GM12878 (cell line): ENCODE measurements at regions not wholly inside any gene's neighbourhood (a gene's known extent, or its start where the extent isn't known, plus 50 kb on each side); places are given as distances from the start of the nearest gene placed in this dataset.

ENCODE experiments used
- ATAC-seq: fragments of 200-7000 bp; cut with Tn5 transposase; 3 replicates; pipeline ENCODE4 v1.9.1; 2020; ENCODE audit warnings: mild to moderate bottlenecking, moderate library complexity
- BruUV-seq: library from RNA; stranded (reverse); fragments of 400-500 nt; replicated peaks from 2 replicates; lab custom pipeline; 2021; lab: Mats Ljungman, UMichigan
- CTCF ChIA-PET: fragments of 300-600 bp; sonication (Branson Sonifier 250); formaldehyde crosslinking; extraction: SDS; loops from one replicate; lab custom pipeline; 2021; ENCODE audit warnings: inconsistent platforms; lab: Yijun Ruan, JAX
- POLR2A ChIA-PET: fragments of 350-600 bp; formaldehyde crosslinking; extraction: SDS; loops from one replicate; lab custom pipeline; 2021; ENCODE audit warnings: inconsistent platforms; lab: Charles Lee
- RAD21 ChIA-PET: fragments of 300-600 bp; sonication (Branson Sonifier 250); formaldehyde crosslinking; loops from one replicate; lab custom pipeline; 2023; ENCODE audit warnings: antibody characterized with exemption; ENCODE audit not compliant: unreplicated experiment; lab: Charles Lee
- SMC1A ChIA-PET: fragments of 300-600 bp; sonication (Branson Sonifier 250); formaldehyde crosslinking; loops from one replicate; lab custom pipeline; 2023; ENCODE audit not compliant: unreplicated experiment, uncharacterized antibody; lab: Charles Lee
- DNase-seq: peaks from one replicate; pipeline ENCODE4 v3.0.0-alpha.2; 2011; ENCODE audit warnings: low read depth, low spot score
- FAIRE-seq: peaks from 3 replicates; lab custom pipeline; 2011; peaks lifted over from hg19 to GRCh38; lab: Jason Lieb, UNC
- H2AFZ ChIP-seq: 2 replicates; pipeline ENCODE4 v1.6.0; 2011; ENCODE audit warnings: low read depth, low read length, control low read depth; ENCODE audit not compliant: control insufficient read depth
- H3K27ac ChIP-seq: 2 replicates; pipeline ENCODE4 v1.5.1; 2011; ENCODE audit warnings: control low read depth; ENCODE audit not compliant: control insufficient read depth, insufficient read depth
- H3K27me3 ChIP-seq, 2 experiments: replicated peaks in 1 of 2; 2 replicates each; pipeline versions ENCODE4 v1.6.0 to v1.6.1; 2011; ENCODE audit warnings: low read length in 1 of 2; ENCODE audit not compliant: control insufficient read depth in 2 of 2, insufficient read depth in 2 of 2
- H3K36me3 ChIP-seq, 2 experiments: 2 replicates each; pipeline ENCODE4 v1.5.1; 2011; ENCODE audit warnings: low read length in 1 of 2; ENCODE audit not compliant: control insufficient read depth in 2 of 2, insufficient read depth in 2 of 2
- H3K4me1 ChIP-seq: 2 replicates; pipeline ENCODE4 v1.6.1; 2011; ENCODE audit warnings: mild to moderate bottlenecking, low read length, moderate library complexity, mixed read lengths; ENCODE audit not compliant: control insufficient read depth, insufficient read depth
- H3K4me2 ChIP-seq: 2 replicates; pipeline ENCODE4 v1.6.0; 2011; ENCODE audit warnings: control low read depth; ENCODE audit not compliant: control insufficient read depth, insufficient read depth
- H3K4me3 ChIP-seq: fragments of 200-600 bp; sonication (generic); 2 replicates; pipeline ENCODE4 v1.5.1; 2016
- H3K79me2 ChIP-seq: 2 replicates; pipeline ENCODE4 v1.6.0; 2011; ENCODE audit warnings: low read length; ENCODE audit not compliant: control insufficient read depth, insufficient read depth
- H3K9ac ChIP-seq: 2 replicates; pipeline ENCODE4 v1.8.0; 2011; ENCODE audit warnings: low read length, control low read depth, mixed read lengths; ENCODE audit not compliant: control insufficient read depth, insufficient read depth
- H3K9me3 ChIP-seq: replicated peaks from 3 replicates; pipeline ENCODE4 v1.5.1; 2011; ENCODE audit warnings: mild to moderate bottlenecking, low read length; ENCODE audit not compliant: control insufficient read depth, insufficient read depth
- H4K20me1 ChIP-seq: 2 replicates; pipeline ENCODE4 v1.6.0; 2011; ENCODE audit not compliant: control insufficient read depth, insufficient read depth
- BMI1 ChIP-seq: fragments of 450-650 bp; IDR thresholded peaks from 2 replicates; pipeline ENCODE4 v1.6.1; 2016; ENCODE audit warnings: mild to moderate bottlenecking, moderate library complexity, borderline replicate concordance
- CREM ChIP-seq: IDR thresholded peaks from 2 replicates; pipeline ENCODE4 v1.6.1; 2014; ENCODE audit warnings: antibody characterized with exemption, low read depth
- RAD51 ChIP-seq: fragments of 450-650 bp; IDR thresholded peaks from 2 replicates; pipeline ENCODE4 v1.6.1; 2016; ENCODE audit warnings: moderate library complexity, mild to moderate bottlenecking, inconsistent platforms
- RB1 ChIP-seq: fragments of 450-650 bp; formaldehyde crosslinking; IDR thresholded peaks from 2 replicates; pipeline ENCODE4 v1.6.1; 2017; ENCODE audit warnings: mild to moderate bottlenecking, borderline replicate concordance
- SP1 ChIP-seq: IDR thresholded peaks from one replicate; pipeline ENCODE4 v1.6.1; 2011; ENCODE audit warnings: low read depth, low read length
- SREBF2 ChIP-seq: IDR thresholded peaks from 2 replicates; pipeline ENCODE4 v1.6.1; 2012; ENCODE audit warnings: mild to moderate bottlenecking, low read length
- WGBS: methylation state at CpG from one replicate; pipeline ENCODE4 v1.1.6; 2016; ENCODE audit warnings: low lambda C conversion rate; ENCODE audit not compliant: insufficient replicate concordance, insufficient coverage; ENCODE audit errors: missing lambda C conversion rate; 5-methylcytosine and 5-hydroxymethylcytosine counted together
- in situ Hi-C: fragments of 300-500 bp; cut with MboI; formaldehyde crosslinking; loops from 9 replicates; pipeline ENCODE4 v1.14.3; 2018; ENCODE audit warnings: mixed read lengths
- intact Hi-C: fragments of 100-400 bp; cut with micrococcal nuclease; formaldehyde crosslinking; loops from one replicate; pipeline ENCODE4 v1.14.2; 2022; ENCODE audit not compliant: unreplicated experiment
- TF ChIP-seq, protein P1 (sequence below): fragments of 450-650 bp; IDR thresholded peaks from 2 replicates; pipeline ENCODE4 v1.6.1; 2016; ENCODE audit warnings: mild to moderate bottlenecking
- TF ChIP-seq, protein P2 (sequence below): fragments of 450-650 bp; IDR thresholded peaks from 2 replicates; pipeline ENCODE4 v1.6.1; 2017; ENCODE audit warnings: mild to moderate bottlenecking, moderate library complexity
- TF ChIP-seq, protein P3 (sequence below): fragments of 450-650 bp; IDR thresholded peaks from 2 replicates; pipeline ENCODE4 v1.6.1; 2017; ENCODE audit warnings: antibody characterized with exemption, mild to moderate bottlenecking, moderate library complexity
- TF ChIP-seq, protein P4 (sequence below): IDR thresholded peaks from 2 replicates; pipeline ENCODE4 v1.6.1; 2012; ENCODE audit warnings: low read depth, low read length, improper control_type of control experiment

DNA sequence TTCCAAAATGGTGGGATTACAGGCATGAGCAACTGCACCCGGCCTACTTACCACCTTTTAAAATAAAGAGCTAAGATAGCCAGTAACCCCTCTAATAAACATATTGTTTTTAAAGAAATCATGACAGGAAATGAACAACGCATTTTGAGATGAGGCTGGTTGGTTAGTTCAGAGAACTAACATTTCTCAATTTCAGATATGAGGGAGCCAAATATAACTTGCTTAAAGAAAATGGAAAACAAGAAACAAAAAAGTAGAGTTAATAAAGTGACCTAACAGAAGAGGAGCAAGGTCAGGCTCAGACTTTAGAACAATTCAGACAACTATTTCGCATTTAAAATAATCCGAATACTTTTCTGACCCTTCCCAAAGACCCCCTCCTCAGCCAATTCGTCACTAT, 254.9 kb upstream of the PHF14 start:
- in situ Hi-C loops = no loop called here
- no peak for DNase-seq
- ATAC-seq = no peak
- no peak for TF ChIP-seq SP1
- TF ChIP-seq, protein P1, sequence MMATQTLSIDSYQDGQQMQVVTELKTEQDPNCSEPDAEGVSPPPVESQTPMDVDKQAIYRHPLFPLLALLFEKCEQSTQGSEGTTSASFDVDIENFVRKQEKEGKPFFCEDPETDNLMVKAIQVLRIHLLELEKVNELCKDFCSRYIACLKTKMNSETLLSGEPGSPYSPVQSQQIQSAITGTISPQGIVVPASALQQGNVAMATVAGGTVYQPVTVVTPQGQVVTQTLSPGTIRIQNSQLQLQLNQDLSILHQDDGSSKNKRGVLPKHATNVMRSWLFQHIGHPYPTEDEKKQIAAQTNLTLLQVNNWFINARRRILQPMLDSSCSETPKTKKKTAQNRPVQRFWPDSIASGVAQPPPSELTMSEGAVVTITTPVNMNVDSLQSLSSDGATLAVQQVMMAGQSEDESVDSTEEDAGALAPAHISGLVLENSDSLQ = no peak
- TF ChIP-seq, protein P2, sequence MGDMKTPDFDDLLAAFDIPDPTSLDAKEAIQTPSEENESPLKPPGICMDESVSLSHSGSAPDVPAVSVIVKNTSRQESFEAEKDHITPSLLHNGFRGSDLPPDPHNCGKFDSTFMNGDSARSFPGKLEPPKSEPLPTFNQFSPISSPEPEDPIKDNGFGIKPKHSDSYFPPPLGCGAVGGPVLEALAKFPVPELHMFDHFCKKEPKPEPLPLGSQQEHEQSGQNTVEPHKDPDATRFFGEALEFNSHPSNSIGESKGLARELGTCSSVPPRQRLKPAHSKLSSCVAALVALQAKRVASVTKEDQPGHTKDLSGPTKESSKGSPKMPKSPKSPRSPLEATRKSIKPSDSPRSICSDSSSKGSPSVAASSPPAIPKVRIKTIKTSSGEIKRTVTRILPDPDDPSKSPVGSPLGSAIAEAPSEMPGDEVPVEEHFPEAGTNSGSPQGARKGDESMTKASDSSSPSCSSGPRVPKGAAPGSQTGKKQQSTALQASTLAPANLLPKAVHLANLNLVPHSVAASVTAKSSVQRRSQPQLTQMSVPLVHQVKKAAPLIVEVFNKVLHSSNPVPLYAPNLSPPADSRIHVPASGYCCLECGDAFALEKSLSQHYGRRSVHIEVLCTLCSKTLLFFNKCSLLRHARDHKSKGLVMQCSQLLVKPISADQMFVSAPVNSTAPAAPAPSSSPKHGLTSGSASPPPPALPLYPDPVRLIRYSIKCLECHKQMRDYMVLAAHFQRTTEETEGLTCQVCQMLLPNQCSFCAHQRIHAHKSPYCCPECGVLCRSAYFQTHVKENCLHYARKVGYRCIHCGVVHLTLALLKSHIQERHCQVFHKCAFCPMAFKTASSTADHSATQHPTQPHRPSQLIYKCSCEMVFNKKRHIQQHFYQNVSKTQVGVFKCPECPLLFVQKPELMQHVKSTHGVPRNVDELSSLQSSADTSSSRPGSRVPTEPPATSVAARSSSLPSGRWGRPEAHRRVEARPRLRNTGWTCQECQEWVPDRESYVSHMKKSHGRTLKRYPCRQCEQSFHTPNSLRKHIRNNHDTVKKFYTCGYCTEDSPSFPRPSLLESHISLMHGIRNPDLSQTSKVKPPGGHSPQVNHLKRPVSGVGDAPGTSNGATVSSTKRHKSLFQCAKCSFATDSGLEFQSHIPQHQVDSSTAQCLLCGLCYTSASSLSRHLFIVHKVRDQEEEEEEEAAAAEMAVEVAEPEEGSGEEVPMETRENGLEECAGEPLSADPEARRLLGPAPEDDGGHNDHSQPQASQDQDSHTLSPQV = no peak
- TF ChIP-seq, protein P3, sequence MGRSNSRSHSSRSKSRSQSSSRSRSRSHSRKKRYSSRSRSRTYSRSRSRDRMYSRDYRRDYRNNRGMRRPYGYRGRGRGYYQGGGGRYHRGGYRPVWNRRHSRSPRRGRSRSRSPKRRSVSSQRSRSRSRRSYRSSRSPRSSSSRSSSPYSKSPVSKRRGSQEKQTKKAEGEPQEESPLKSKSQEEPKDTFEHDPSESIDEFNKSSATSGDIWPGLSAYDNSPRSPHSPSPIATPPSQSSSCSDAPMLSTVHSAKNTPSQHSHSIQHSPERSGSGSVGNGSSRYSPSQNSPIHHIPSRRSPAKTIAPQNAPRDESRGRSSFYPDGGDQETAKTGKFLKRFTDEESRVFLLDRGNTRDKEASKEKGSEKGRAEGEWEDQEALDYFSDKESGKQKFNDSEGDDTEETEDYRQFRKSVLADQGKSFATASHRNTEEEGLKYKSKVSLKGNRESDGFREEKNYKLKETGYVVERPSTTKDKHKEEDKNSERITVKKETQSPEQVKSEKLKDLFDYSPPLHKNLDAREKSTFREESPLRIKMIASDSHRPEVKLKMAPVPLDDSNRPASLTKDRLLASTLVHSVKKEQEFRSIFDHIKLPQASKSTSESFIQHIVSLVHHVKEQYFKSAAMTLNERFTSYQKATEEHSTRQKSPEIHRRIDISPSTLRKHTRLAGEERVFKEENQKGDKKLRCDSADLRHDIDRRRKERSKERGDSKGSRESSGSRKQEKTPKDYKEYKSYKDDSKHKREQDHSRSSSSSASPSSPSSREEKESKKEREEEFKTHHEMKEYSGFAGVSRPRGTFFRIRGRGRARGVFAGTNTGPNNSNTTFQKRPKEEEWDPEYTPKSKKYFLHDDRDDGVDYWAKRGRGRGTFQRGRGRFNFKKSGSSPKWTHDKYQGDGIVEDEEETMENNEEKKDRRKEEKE = no peak
- TF ChIP-seq SREBF2 = no peak
- TF ChIP-seq, protein P4, sequence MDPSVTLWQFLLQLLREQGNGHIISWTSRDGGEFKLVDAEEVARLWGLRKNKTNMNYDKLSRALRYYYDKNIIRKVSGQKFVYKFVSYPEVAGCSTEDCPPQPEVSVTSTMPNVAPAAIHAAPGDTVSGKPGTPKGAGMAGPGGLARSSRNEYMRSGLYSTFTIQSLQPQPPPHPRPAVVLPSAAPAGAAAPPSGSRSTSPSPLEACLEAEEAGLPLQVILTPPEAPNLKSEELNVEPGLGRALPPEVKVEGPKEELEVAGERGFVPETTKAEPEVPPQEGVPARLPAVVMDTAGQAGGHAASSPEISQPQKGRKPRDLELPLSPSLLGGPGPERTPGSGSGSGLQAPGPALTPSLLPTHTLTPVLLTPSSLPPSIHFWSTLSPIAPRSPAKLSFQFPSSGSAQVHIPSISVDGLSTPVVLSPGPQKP = no peak
- no peak for TF ChIP-seq CREM
- TF ChIP-seq RB1 = no peak
- TF ChIP-seq RAD51 = no peak
- TF ChIP-seq BMI1 = no peak
- POLR2A ChIA-PET = no interaction called here
- Histone ChIP-seq H3K4me1 (no peaks in the 10 kb centered on the region), H4K20me1 (no peaks in the 10 kb centered on the region), H3K27me3 (no peaks in the 10 kb centered on the region), H3K36me3 (no peaks in the 10 kb centered on the region), H3K27ac (no peak overlapping the region), H3K79me2 (no peaks in the 10 kb centered on the region), H3K4me2 (no peak overlapping the region), H2AFZ (no peak overlapping the region), H3K9me3 (no peaks in the 10 kb centered on the region), H3K9ac (no peak overlapping the region), H3K4me3 (no peak overlapping the region)
- RAD21 ChIA-PET = no interaction called here
- no TSS peak for BruUV-seq
- 31% methylated on average over 5 of the region's 5 CpGs for WGBS
- SMC1A ChIA-PET = no interaction called here
- CTCF ChIA-PET = no interaction called here
- FAIRE-seq = no peak
- intact Hi-C loops = no loop called here
